Left kidney (tissue), 1 donor: ENCODE measurements at regions not wholly inside any gene's neighbourhood (a gene's known extent, or its start where the extent isn't known, plus 50 kb on each side); places are given as distances from the start of the nearest gene placed in this dataset.

Experiments
- DNase-seq: peaks from one replicate; pipeline ENCODE4 v3.0.0-alpha.2; 2013

DNA sequence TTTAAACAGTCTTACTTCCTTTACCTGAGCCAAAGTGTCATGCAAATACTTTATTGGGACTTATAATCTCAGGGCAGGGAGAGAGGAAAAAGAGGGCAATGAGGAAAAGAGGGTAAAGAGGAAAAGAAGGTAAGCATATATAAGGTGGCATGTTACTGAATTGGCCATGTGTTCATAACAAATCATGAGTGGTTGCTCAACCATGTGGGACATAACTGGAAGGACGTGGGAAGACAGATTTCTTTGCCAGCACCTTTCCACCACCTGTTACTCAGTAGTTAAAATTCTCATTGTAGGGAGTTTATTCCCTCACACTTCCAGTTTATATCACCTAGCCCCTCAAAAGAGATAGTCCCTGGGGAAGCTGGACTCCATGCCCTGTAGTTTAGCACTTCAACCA is 54.7 kb upstream of the TPRG1 start:
- no peak for DNase-seq

DNA sequence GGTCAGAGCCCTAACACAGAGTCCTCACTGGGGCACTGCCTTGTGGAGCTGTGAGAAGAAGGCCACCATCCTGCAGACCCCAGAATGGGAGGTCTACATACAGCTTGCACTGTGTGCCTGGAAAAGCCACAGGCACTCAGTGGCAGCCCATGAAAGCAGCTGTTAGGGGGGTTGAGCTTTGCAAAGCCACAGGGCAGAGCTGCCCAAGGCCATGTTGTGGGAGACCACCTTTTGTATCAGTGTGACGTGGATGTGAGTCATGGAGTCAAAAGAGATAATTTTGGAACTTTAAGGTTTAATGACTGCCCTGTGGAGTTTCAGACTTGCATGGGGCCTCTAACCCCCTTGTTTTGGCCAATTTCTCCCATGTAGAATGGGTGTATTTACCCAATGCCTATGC is 52.9 kb upstream of the TPRG1 start:
- no peak for DNase-seq

DNA sequence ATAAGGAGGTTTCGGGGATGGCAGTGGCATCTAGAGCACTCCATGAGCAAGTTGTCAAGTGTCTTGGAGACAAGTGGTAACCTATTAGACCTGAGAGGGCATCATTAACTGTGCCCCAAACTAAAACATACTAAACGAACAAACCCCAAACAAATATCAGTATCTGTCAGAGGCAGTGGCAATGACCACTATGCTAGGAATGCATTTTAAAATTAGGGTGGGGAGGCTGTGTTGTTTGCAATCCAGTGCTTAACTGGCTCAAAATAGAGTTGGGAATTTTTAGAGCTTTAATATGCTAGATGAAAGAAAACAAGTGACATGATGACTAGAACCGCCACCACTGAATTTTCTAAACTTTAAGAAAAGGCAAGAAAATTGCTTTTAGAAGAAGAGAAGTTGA is 51.8 kb upstream of the TPRG1 start:
- no peak for DNase-seq

DNA sequence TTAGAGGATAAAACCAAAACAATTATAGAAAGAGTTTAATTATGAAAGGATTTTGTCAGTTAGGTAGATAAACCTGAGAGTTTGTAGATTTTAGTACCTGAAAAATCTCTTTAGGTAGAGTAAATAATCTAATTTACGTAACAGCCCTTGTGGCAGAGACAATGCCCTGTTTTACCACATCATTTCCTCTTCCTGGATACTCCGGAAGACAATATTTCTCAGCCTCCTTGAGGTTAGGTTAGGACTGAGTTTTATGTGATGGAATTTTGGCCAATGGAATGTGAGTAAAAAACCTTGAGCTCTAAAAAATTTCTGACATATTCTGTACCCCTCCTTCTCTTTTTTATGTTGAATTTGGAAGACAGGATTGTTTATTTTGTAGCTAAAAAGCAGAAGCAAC is 50.7 kb upstream of the TPRG1 start:
- no peak for DNase-seq
